SK-N-DZ (cell line): ENCODE measurements at regions not wholly inside any gene's neighbourhood (a gene's known extent, or its start where the extent isn't known, plus 50 kb on each side); places are given as distances from the start of the nearest gene placed in this dataset.
"Not testable (repeated sequence)": the region's sequence is repeated elsewhere in the genome, so short reads cannot be mapped to it uniquely, and the experiment has no call there.

Experiments
- DNase-seq: peaks from one replicate; pipeline ENCODE4 v3.0.0-alpha.2; 2015; ENCODE audit warnings: low spot score

GRCh38 chr9:87199278-87199677 is 252.0 kb upstream of the GAS1 start:
- DNase-seq, result no peak

- no peak for DNase-seq
Measured at GRCh38 chr9:87199782-87200181, 252.5 kb upstream of the GAS1 start.

- no peak for DNase-seq
Measured at GRCh38 chr9:87201351-87201751, 254.0 kb upstream of the GAS1 start.

GRCh38 chr9:87206064-87206661 is 258.9 kb upstream of the GAS1 start:
- DNase-seq, result no peak

GRCh38 chr9:87210658-87211057 is 263.4 kb upstream of the GAS1 start:
- DNase-seq, result not testable (repeated sequence)

- no peak for DNase-seq
Measured at GRCh38 chr9:87211669-87212068, 264.4 kb upstream of the GAS1 start.

GRCh38 chr9:87212605-87213021 is 265.3 kb upstream of the GAS1 start:
- no peak for DNase-seq

GRCh38 chr9:87213948-87214347 is 266.6 kb upstream of the GAS1 start:
- DNase-seq, result no peak

- DNase-seq, result no peak
Measured at GRCh38 chr9:87214991-87215390, 267.7 kb upstream of the GAS1 start.

GRCh38 chr9:87216036-87216435 is 268.7 kb upstream of the GAS1 start:
- DNase-seq, result no peak

GRCh38 chr9:87216897-87217455 is 269.7 kb upstream of the GAS1 start:
- DNase-seq, result no peak

GRCh38 chr9:87223392-87224246 is 274.0 kb upstream of the DAPK1 start:
- DNase-seq, result no peak

- DNase-seq, result no peak
Measured at GRCh38 chr9:87226896-87227295, 270.8 kb upstream of the DAPK1 start.

GRCh38 chr9:87227456-87227855 is 270.2 kb upstream of the DAPK1 start:
- DNase-seq, result no peak

GRCh38 chr9:87229108-87229507 is 268.6 kb upstream of the DAPK1 start:
- DNase-seq, result no peak

- no peak for DNase-seq
Measured at GRCh38 chr9:87233431-87233830, 264.2 kb upstream of the DAPK1 start.

GRCh38 chr9:87233899-87234455 is 263.7 kb upstream of the DAPK1 start:
- DNase-seq, result no peak

- no peak for DNase-seq
Measured at GRCh38 chr9:87234854-87235253, 262.8 kb upstream of the DAPK1 start.

- no peak for DNase-seq
Measured at GRCh38 chr9:87236546-87236945, 261.1 kb upstream of the DAPK1 start.

GRCh38 chr9:87237336-87237735 is 260.3 kb upstream of the DAPK1 start:
- DNase-seq, result no peak

GRCh38 chr9:87238545-87238944 is 259.1 kb upstream of the DAPK1 start:
- no peak for DNase-seq

- DNase-seq, result no peak
Measured at GRCh38 chr9:87239312-87239711, 258.4 kb upstream of the DAPK1 start.

GRCh38 chr9:87243602-87244001 is 254.1 kb upstream of the DAPK1 start:
- DNase-seq, result no peak
